ENCODE measurements at regions not wholly inside any gene's neighbourhood (a gene's known extent, or its start where the extent isn't known, plus 50 kb on each side); places are given as distances from the start of the nearest gene placed in this dataset.

- POLR2A ChIA-PET: interaction anchor here (0.5 kb wide), 1 partner anchor 68 kb away, joined by 3 read pairs; no protein-coding TSS in a partner anchor
- intact Hi-C loops (cut with micrococcal nuclease; ENCODE audit: unreplicated experiment): no loop called here
- H3K4me1 ChIP-seq (ENCODE audit: control insufficient read depth, insufficient read depth, low read length): no peaks in the 10 kb centered on the region
- H3K27ac ChIP-seq (ENCODE audit: low read length): no peak overlapping the region
- in situ Hi-C loops (cut with HindIII; ENCODE audit: low pct_unique_long_range_greater_than_20kb, low sequenced_read_pairs): no loop called here
- CTCF ChIA-PET: no interaction called here
- H3K4me3 ChIP-seq (ENCODE audit: low read depth in 2 of 2, low read length in 2 of 2): no peak overlapping the region
- TF ChIP-seq CTCF (IDR thresholded peaks at IDR 0.05): no peak
- no peak for TF ChIP-seq REST (IDR thresholded peaks at IDR 0.05; ENCODE audit: insufficient read depth in 1 of 2, low read depth in 2 of 2, low read length in 1 of 2)
- TF ChIP-seq TCF7L2 (IDR thresholded peaks at IDR 0.05; ENCODE audit: low read depth, low read length): no peak
- TF ChIP-seq POLR2AphosphoS5 (IDR thresholded peaks at IDR 0.05; ENCODE audit: low read depth, low read length): no peak
- TF ChIP-seq SIN3A (IDR thresholded peaks at IDR 0.05; ENCODE audit: borderline replicate concordance, insufficient read depth, low read depth, low read length): no peak
- BruUV-seq (replicated peaks): no TSS peak
- no peaks in the 10 kb centered on the region for H3K27me3 ChIP-seq (ENCODE audit: control insufficient read depth, insufficient read depth, low read length)
- DNase-seq (ENCODE audit: low read depth, low spot score): no peak
- no peaks in the 10 kb centered on the region for H3K36me3 ChIP-seq (ENCODE audit: control insufficient read depth, insufficient read depth, low read length)
- no peaks in the 10 kb centered on the region for H3K9me3 ChIP-seq (ENCODE audit: control insufficient read depth, insufficient read depth, low read depth, low read length)
- no peak for ATAC-seq
These were observed 418.6 kb downstream of the KLF5 start for GRCh38 chr13:73477441-73477840.

- BruUV-seq (replicated peaks): no TSS peak
- Histone ChIP-seq H3K4me3 (ENCODE audit: low read depth in 2 of 2, low read length in 2 of 2) (no peak overlapping the region), H3K9me3 (ENCODE audit: control insufficient read depth, insufficient read depth, low read depth, low read length) (no peaks in the 10 kb centered on the region), H3K27ac (ENCODE audit: low read length) (no peak overlapping the region), H3K4me1 (ENCODE audit: control insufficient read depth, insufficient read depth, low read length) (no peaks in the 10 kb centered on the region), H3K36me3 (ENCODE audit: control insufficient read depth, insufficient read depth, low read length) (no peaks in the 10 kb centered on the region), H3K27me3 (ENCODE audit: control insufficient read depth, insufficient read depth, low read length) (no peaks in the 10 kb centered on the region)
- in situ Hi-C loops (cut with HindIII; ENCODE audit: low pct_unique_long_range_greater_than_20kb, low sequenced_read_pairs) (no loop called here), intact Hi-C loops (cut with micrococcal nuclease; ENCODE audit: unreplicated experiment) (no loop called here)
- ChIA-PET POLR2A (no interaction called here), CTCF (no interaction called here)
- no peak for ATAC-seq
- TF ChIP-seq SIN3A (IDR thresholded peaks at IDR 0.05; ENCODE audit: borderline replicate concordance, insufficient read depth, low read depth, low read length) (no peak), CTCF (IDR thresholded peaks at IDR 0.05) (no peak), REST (IDR thresholded peaks at IDR 0.05; ENCODE audit: insufficient read depth in 1 of 2, low read depth in 2 of 2, low read length in 1 of 2) (no peak), POLR2AphosphoS5 (IDR thresholded peaks at IDR 0.05; ENCODE audit: low read depth, low read length) (no peak), TCF7L2 (IDR thresholded peaks at IDR 0.05; ENCODE audit: low read depth, low read length) (no peak)
- DNase-seq (ENCODE audit: low read depth, low spot score): no peak
These were observed 414.2 kb downstream of the KLF5 start for GRCh38 chr13:73473016-73473415.
